GM21717 (cell line): ENCODE measurements at regions not wholly inside any gene's neighbourhood (a gene's known extent, or its start where the extent isn't known, plus 50 kb on each side); places are given as distances from the start of the nearest gene placed in this dataset.

Source experiments
- ATAC-seq: cut with Tn5 transposase; IDR thresholded peaks from one replicate; pipeline ENCODE4 v1.9.1; 2021; ENCODE audit warnings: mild to moderate bottlenecking, moderate library complexity; ENCODE audit not compliant: unreplicated experiment

DNA sequence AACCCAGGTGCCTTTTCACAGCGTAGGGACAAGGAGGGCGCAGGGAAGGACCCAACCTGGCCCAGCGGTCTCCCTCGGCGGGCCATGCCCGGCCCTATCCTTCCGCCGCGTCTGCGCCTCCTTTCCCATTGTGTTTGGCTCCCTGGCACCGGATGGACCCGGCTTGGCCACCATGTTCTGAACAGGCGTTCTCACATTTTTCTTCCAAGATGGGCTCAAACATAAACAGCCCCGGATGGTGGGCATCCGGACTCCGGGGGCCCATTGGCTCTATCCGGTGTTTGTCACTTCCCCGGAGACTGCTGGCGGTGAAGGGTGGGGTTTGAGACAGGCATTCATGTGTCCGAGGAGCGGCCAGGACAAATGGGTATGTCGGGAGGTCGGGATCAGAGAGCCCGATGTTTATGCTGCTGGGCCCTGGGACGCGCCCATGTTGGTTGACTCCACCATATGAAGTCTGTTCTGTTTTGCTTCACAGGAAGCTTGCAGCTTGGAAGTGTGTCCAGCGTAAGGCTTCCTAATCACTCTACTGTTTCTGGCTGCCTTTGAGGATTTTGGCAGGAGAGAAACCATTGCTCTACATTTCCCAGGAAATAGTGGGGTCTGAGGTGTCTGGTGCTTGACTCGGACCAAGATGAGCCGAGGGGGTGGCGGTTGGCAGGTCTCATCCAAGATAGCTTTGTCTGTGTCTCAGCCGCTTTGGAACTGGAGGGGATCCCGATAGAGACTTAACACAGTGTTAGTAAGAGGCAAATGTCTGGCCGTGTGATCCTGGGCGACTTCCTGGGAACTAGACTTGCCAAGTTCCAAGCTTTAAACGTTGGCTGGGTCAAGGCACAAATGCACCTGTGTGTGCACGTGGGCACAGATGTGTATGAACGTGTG, 188.3 kb downstream of the IRF8 start:
- no peak for ATAC-seq

DNA sequence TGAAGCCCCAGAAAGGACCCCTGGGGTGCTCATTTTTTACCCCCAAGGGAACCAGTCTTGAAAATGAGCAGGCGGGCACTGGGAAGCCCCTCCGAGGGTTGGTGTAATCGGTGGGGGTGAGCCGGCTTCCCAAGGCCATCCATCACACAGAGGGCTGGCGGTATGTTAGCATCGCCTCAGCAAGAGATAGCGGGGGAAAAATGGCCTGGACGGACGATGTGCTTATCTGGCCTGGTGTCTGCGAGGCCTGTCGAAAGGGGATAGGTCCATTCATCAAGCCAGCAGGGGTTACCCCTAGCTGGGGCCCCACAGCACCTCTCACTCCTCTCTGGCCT, 188.9 kb downstream of the IRF8 start:
- no peak for ATAC-seq

DNA sequence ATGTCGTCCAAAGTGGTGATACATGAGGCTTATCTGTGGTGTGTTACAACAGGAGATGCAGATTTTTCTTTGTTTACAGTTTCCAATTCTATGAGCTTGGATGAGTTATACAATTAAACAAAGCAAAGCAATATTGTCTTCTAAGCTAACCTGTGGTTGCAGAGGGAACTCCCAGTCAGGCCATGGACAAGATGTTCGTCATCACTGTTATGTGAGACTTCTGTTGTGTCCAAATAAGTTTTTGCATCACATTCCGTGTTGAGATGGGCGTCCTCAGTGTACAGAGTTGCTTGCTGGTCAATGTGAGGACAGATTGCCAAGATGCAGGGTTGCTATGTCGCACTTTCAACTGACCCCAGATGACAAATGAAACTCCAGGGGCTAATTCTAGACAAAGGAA, 189.3 kb downstream of the IRF8 start:
- no peak for ATAC-seq

GRCh38 chr16:86088816-86089215, 189.9 kb downstream of the IRF8 start:
- ATAC-seq: no peak

DNA sequence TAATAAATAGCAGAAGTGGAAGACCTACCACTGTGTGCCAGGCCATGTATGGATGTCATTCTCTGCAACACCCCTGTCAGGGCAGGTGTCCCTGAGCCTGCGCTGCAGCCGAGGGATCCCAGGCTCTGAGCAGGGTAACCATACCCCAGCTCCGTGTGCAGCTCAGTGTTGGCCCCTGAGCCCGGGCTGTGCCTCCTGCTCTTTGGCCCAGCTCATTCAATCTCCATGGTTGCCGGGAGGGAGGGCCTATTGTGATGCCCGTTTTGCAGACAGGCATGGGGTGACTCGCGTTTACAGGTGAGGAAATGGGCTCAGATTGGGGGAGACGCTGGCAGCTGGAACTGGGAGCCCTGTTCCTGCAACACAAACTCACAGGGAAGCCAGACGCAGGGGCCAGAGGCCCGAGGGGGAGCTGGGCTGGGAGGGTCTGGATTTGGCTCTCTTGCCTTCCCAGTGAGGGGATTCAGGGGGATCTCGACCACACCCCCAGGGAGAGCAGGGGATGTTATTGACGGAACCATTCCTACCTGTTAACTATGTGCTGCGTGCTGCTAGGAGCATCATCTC, 190.5 kb downstream of the IRF8 start:
- ATAC-seq: no peak

DNA sequence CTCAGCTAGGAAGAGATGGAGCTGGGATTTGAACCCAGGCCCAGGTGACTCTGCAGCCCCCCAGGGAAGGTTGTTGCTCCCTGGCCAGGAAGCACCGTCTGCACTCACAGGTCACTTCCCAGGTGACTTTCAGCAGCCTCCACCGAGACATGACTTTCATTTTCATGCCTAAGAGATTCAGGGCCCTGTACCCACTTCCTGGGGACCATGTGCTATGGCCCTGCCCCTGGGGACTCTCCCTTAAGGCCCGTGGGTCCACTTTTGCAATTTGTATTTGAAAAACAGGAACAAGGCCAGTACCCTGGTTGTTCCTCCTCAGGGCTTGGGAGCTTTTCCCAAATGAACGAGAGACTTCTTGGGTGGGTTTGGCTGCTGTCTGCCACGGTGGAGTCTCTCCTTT, 191.0 kb downstream of the IRF8 start:
- ATAC-seq: no peak

- no peak for ATAC-seq
Observed at GRCh38 chr16:86090461-86091170, 191.7 kb downstream of the IRF8 start.

GRCh38 chr16:86091976-86092375, 193.0 kb downstream of the IRF8 start:
- ATAC-seq: no peak

- ATAC-seq: no peak
Observed at GRCh38 chr16:86092586-86093480, 193.9 kb downstream of the IRF8 start.

DNA sequence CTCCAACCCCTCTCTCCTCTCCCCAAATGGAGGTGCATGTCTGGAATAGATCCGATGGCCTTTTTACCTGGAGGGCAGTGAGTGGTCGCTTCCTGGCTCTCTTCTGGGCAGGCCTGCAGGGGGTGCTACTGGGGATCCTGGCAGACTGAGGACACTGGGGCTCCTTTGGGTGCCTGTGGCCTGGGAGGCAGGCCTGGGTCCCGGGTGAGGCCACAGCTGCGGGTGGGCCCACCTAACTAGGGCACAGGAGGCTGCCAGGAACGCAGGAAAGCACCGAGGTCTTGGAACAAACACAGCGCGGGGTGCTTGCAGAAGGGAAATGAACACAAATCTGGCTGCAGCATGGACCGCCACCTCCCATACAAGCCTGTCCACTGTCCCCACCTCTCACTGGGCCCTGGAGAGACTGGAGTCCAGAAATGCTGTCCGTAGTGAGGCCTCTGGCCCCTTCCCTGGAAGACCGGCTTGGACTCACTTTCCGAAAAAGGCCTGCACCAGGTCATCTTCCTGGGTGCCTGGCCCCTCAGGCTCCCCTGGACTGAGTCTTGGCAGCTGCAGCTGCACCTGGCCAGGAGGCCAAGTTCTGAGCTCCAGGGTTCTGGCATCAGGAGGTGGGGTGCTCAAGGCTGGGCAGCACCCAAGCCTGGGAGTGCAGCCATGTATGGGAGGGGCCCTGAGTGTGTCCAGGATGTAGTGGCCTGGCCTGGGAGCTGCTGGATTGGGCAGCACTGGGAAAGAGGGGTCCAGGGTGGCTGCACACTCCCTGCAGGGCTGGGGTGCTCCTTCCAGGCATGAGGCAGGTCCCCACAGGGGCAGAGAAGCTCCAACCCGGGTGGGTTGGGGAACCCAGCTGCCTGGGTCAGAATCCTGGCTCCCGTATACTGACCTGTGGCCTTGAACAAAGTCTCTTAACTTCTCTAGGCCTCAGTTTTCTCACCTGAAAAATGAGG, 195.1 kb downstream of the IRF8 start:
- no peak for ATAC-seq

GRCh38 chr16:86095131-86095752, 196.3 kb downstream of the IRF8 start:
- ATAC-seq: no peak

- ATAC-seq: no peak
Observed at GRCh38 chr16:86095906-86096485, 197.0 kb downstream of the IRF8 start.

GRCh38 chr16:86096850-86097249, 197.9 kb downstream of the IRF8 start:
- ATAC-seq: no peak

- no peak for ATAC-seq
Observed at GRCh38 chr16:86099326-86099725, 200.4 kb downstream of the IRF8 start.

DNA sequence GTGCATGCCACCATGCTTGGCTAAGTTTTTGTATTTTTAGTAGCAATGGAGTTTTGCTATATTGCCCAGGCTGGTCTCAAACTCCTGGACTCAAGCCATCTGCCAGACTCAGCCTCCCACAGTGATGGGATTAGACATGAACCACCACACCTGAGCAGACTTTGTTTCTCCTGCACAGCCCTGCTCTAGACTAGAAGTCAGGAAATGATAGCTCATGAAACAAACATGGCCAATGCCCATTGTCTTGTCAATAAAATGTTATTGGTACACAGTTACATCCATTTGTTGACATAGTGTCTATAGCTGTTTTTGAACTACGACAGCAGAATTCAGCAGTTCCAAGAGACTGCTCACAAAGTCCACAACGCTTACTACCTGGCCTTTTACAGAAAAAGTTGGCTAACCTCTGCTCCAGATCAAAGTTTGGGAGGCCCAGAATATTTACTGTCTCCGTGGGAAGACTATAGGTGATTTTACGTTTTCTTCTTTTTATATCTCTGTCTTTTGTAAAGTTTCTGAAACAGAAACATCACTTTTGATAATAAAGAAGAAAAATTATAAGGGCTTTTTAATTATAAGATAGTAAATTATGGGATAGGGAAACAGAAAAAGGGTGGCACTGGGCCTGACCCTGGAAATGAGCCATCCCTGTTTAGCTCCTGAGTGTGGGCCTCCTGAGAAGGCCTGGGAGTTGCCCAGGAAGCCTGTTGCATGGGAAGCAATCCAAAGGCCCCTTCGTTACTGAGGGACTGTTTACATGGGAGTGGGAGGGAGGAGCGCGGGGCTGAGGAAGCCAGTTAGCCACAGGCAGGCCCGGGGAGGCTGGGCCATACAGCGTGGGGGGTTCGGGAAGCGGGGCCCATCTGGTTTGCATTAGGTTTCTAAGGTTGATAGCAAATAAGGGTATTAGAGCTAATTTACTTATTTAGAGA, 201.5 kb downstream of the IRF8 start:
- no peak for ATAC-seq

DNA sequence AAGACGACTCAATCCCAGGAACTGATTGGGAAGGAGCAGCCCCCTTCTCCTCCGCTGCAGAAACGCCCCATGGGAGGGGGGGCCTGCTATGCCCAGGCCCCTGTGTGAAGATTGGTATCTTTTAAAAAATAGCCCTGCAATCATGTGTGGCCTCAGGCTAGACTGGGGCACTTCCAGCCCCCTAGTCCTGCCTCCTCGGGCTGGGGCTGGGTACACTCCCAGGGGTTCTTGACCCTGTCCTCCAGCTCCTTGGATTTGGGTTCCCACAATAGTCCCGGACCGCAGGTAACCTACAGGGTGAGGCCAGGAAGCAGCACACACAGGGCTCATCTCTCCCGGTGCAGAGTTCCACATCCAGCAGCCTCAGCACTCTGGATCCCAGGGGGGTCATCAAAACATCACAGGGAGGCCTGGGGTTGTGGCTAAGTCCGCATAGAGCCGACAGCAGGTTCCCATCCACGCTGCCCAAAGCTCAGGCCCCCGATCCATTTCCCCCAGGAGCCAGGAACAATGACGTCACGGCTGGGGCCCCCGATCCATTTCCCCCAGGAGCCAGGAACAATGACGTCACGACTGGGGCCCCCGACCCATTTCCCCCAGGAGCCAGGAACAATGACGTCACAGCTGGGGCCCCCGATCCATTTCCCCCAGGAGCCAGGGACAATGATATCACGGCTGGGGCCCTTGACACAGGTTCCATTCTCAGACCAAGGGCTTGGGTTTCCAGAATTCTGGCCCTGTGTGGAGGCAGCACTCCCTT, 202.4 kb downstream of the IRF8 start:
- ATAC-seq: no peak

GRCh38 chr16:86101897-86102157, 202.9 kb downstream of the IRF8 start:
- ATAC-seq: no peak

- no peak for ATAC-seq
Observed at GRCh38 chr16:86103320-86103719, 204.4 kb downstream of the IRF8 start.
